HepG2 (cell line): ENCODE measurements at regions not wholly inside any gene's neighbourhood (a gene's known extent, or its start where the extent isn't known, plus 50 kb on each side); places are given as distances from the start of the nearest gene placed in this dataset.
A peak's percentile ranks its signal among the peaks of the same experiment; 100 is the strongest.

Source experiments
- ATAC-seq: fragments of 200-7000 bp; cut with Tn5 transposase; 3 replicates; pipeline ENCODE4 v1.9.1; 2020; ENCODE audit warnings: mild to moderate bottlenecking, moderate library complexity
- BruUV-seq: library from RNA; stranded (reverse); fragments of 400-500 nt; replicated peaks from 2 replicates; lab custom pipeline; 2021; lab: Mats Ljungman, UMichigan
- CTCF ChIA-PET: fragments of 300-600 bp; formaldehyde crosslinking; extraction: SDS; loops from one replicate; lab custom pipeline; 2021; ENCODE audit warnings: low total read pairs, inconsistent platforms, low intra/inter-chr PET ratio; lab: Yijun Ruan, JAX
- POLR2A ChIA-PET: fragments of 350-600 bp; sonication (Branson Sonifier 250); formaldehyde crosslinking; loops from one replicate; lab custom pipeline; 2020; ENCODE audit warnings: antibody characterized with exemption, inconsistent platforms; lab: Yijun Ruan, JAX
- DNase-seq: peaks from one replicate; pipeline ENCODE4 v3.0.0-alpha.2; 2015; ENCODE audit warnings: low spot score
- FAIRE-seq: peaks from 3 replicates; lab custom pipeline; 2011; peaks lifted over from hg19 to GRCh38; lab: Jason Lieb, UNC
- H2AFZ ChIP-seq: one replicate; pipeline ENCODE4 v1.6.1; 2011; ENCODE audit warnings: low read length, inconsistent platforms
- H3K27ac ChIP-seq: fragments of 300-600 bp; 3 replicates; pipeline ENCODE4 v1.8.0; 2011; ENCODE audit warnings: mixed run types, mild to moderate bottlenecking, mixed read lengths, low read length, inconsistent platforms; ENCODE audit not compliant: insufficient read depth; ENCODE audit errors: extremely low read length
- H3K27me3 ChIP-seq, 2 experiments: fragments of 200-600 bp in 1 of 2; 2 replicates in 1 of 2; 3 replicates in 1 of 2; pipeline versions ENCODE4 v1.6.0 to v1.8.0; 2011; ENCODE audit warnings: low read length in 2 of 2, mild to moderate bottlenecking in 2 of 2, moderate library complexity in 2 of 2, inconsistent platforms in 1 of 2; ENCODE audit not compliant: insufficient read depth in 2 of 2, control insufficient read depth in 1 of 2
- H3K36me3 ChIP-seq, 2 experiments: fragments of 200-600 bp in 1 of 2; replicated peaks in 1 of 2; 2 replicates in 1 of 2; 3 replicates in 1 of 2; pipeline versions ENCODE4 v1.5.1 to v1.8.0; 2011; ENCODE audit warnings: low read length in 2 of 2, inconsistent platforms in 1 of 2; ENCODE audit not compliant: insufficient read depth in 2 of 2, control insufficient read depth in 1 of 2
- H3K4me1 ChIP-seq: 2 replicates; pipeline ENCODE4 v1.5.1; 2012; ENCODE audit warnings: low read length, inconsistent platforms; ENCODE audit not compliant: insufficient read depth
- H3K4me2 ChIP-seq: 2 replicates; pipeline ENCODE4 v1.6.0; 2011; ENCODE audit warnings: low read depth, low read length, inconsistent platforms
- H3K4me3 ChIP-seq, 3 experiments: fragments of 200-600 bp in 1 of 3; sonication (generic), shearing (Covaris generic) in 1 of 3; replicated peaks in 1 of 3; 2 replicates each; pipeline ENCODE4 v1.5.1; 2011 to 2016; ENCODE audit warnings: low read length in 3 of 3, inconsistent platforms in 2 of 3, low read depth in 2 of 3, mild to moderate bottlenecking in 2 of 3, control low read depth in 1 of 3, mixed read lengths in 1 of 3; ENCODE audit not compliant: insufficient read depth in 1 of 3
- H3K79me2 ChIP-seq: one replicate; pipeline ENCODE4 v1.6.1; 2011; ENCODE audit warnings: low read length, inconsistent platforms; ENCODE audit not compliant: insufficient read depth
- H3K9ac ChIP-seq: 2 replicates; pipeline ENCODE4 v1.6.0; 2011; ENCODE audit warnings: mild to moderate bottlenecking, low read depth, low read length, inconsistent platforms; ENCODE audit not compliant: insufficient read depth
- H3K9me3 ChIP-seq: 2 replicates; pipeline ENCODE4 v1.5.1; 2012; ENCODE audit warnings: mild to moderate bottlenecking, low read length
- H4K20me1 ChIP-seq: 2 replicates; pipeline ENCODE4 v1.6.0; 2011; ENCODE audit warnings: inconsistent platforms, mild to moderate bottlenecking, low read length, moderate library complexity; ENCODE audit not compliant: insufficient read depth
- ATF7 ChIP-seq, 2 experiments: fragments of 450-650 bp in 1 of 2; sonication (generic) in 1 of 2; formaldehyde crosslinking in 1 of 2; IDR thresholded peaks; 2 replicates each; pipeline versions ENCODE4 v1.4.0 to v1.6.1; 2016 to 2020; ENCODE audit warnings: antibody characterized with exemption in 1 of 2, mild to moderate bottlenecking in 1 of 2, missing genetic modification reagents in 1 of 2
- GTF2F1 ChIP-seq: fragments of 150-350 bp; IDR thresholded peaks from 2 replicates; pipeline ENCODE4 v1.6.1; 2014; ENCODE audit warnings: low read length
- HNF4A ChIP-seq: sonication (generic); formaldehyde crosslinking; IDR thresholded peaks from 2 replicates; pipeline ENCODE4 v1.4.0; 2020; ENCODE audit warnings: missing genetic modification reagents
- NCOR1 ChIP-seq: fragments of 200-600 bp; sonication (generic); IDR thresholded peaks from 2 replicates; pipeline ENCODE4 v1.7.0; 2017; ENCODE audit warnings: antibody characterized with exemption, low read length, borderline replicate concordance
- ZNF235 ChIP-seq: sonication (generic); formaldehyde crosslinking; IDR thresholded peaks from 2 replicates; pipeline ENCODE4 v1.8.1; 2023; ENCODE audit warnings: mild to moderate bottlenecking, missing genetic modification reagents, borderline replicate concordance
- ZNF3 ChIP-seq: IDR thresholded peaks from 2 replicates; pipeline ENCODE4 v1.7.0; 2017; ENCODE audit warnings: inconsistent platforms
- ZNF605 ChIP-seq: sonication (generic); formaldehyde crosslinking; IDR thresholded peaks from 2 replicates; pipeline ENCODE4 v1.8.0; 2022; ENCODE audit warnings: mild to moderate bottlenecking, missing genetic modification reagents
- WGBS: methylation state at CpG from one replicate; pipeline ENCODE4 v1.1.6; 2017; ENCODE audit warnings: low lambda C conversion rate; 5-methylcytosine and 5-hydroxymethylcytosine counted together
- in situ Hi-C: cut with HindIII; loops from 2 replicates; pipeline ENCODE4 v1.10.0; 2017; ENCODE audit warnings: low pct_unique_long_range_greater_than_20kb; ENCODE audit not compliant: extremely low pct_ligation_motif_present
- intact Hi-C: fragments of 100-400 bp; cut with micrococcal nuclease; formaldehyde crosslinking; loops from one replicate; pipeline ENCODE4 v1.10.0; 2022; ENCODE audit not compliant: unreplicated experiment

DNA sequence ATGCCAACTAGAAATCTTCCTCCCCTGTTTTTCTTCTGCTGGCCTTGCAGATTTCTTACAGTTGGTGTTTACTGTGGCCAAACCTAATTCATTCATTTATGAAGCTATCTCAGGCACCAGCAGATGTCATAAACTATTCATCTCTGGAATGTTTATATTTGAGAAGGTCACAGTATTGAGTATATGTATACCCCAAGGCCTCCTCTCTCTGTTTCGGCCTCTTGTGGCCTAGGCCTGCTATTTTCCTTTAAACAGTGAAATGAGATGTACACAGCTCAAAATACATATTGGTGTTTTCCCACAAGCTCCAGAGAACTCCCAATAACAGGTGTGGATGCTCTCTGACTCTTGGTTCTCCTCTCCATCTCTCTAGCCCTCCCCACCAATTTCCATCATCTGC, 520.7 kb upstream of the CAMK1G start:
- CTCF ChIA-PET = no interaction called here
- no peak for ATAC-seq
- POLR2A ChIA-PET = no interaction called here

DNA sequence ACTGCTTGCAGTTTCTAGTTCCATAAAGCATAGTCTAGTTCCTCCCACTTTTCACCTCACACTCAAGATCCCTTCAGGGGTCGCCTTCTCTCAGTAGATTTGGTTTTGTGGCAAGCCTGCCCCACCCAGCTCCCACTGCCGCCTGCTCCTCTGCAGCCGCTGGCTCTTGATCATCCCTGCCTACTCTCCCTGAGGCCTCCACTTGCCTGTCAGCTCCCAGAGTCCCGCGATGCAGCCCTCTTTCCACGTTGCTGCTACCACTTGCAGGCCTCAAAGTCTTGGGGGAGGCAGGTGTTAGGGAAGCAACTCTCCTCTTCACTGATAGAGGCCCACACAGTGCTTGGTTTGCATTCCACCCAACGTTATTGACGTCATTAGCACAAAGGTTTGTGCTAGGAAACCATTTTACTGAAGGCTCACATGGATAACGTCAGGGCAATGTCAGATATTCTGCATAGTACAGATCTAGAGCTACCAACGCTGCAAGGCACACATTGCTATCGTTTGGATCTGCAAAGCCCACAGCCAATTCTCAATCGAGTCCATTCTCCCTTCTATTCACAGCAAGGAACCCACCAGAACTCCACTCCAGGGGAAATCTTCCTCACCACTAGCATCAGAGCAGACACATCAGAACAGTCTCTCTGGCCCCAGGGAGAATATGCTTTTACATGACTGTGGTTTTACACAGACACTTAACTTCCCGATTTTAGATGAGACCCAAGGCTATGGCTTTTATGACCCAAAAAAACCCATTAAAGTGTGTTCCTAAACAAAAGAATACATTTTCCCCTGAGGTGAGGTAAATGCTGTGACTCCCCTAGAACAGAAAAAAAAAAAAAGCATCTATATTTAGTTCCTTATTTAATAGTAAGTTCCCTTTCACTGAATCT, 519.5 kb upstream of the CAMK1G start:
- POLR2A ChIA-PET = no interaction called here
- in situ Hi-C loops = no loop called here
- ATAC-seq (no peak), DNase-seq (no peak), FAIRE-seq (no peak)
- no peaks in the 10 kb centered on the region for H3K36me3 ChIP-seq
- H4K20me1 ChIP-seq = no peaks in the 10 kb centered on the region
- WGBS = 6% methylated on average over 13 of the region's 13 CpGs
- H3K27ac ChIP-seq = no peak overlapping the region
- intact Hi-C loops = no loop called here
- H2AFZ ChIP-seq = no peak overlapping the region
- CTCF ChIA-PET = no interaction called here
- no peaks in the 10 kb centered on the region for H3K9me3 ChIP-seq
- H3K4me1 ChIP-seq = no peaks in the 10 kb centered on the region
- no peak overlapping the region for H3K4me3 ChIP-seq
- H3K9ac ChIP-seq = no peak overlapping the region
- H3K4me2 ChIP-seq = no peak overlapping the region
- no TSS peak for BruUV-seq
- H3K79me2 ChIP-seq = no peaks in the 10 kb centered on the region
- TF ChIP-seq ATF7 (IDR thresholded peaks at IDR 0.05) (0 out of 2 replicates have a peak, but pooled peaks have one; percentile 26), ATF7 (CRISPR knock-in tag; IDR thresholded peaks at IDR 0.05) (no peak), GTF2F1 (no peak)
- H3K27me3 ChIP-seq = peaks cover 0 to 4% of the 10 kb centered on the region in 2 experiments; a peak in 2 of 5 replicates

More for the DNA sequence above, 520.7 kb upstream of the CAMK1G start:
- intact Hi-C loops (no loop called here), in situ Hi-C loops (no loop called here)
- no peaks in the 10 kb centered on the region for H3K79me2 ChIP-seq
- H2AFZ ChIP-seq = no peak overlapping the region
- BruUV-seq = no TSS peak
- peaks cover 0 to 4% of the 10 kb centered on the region in 2 experiments; a peak in 2 of 5 replicates for H3K27me3 ChIP-seq
- no peak for FAIRE-seq
- no peaks in the 10 kb centered on the region for H3K36me3 ChIP-seq
- H4K20me1 ChIP-seq = no peaks in the 10 kb centered on the region
- 0% methylated on average over 1 of the region's 1 CpG for WGBS
- no peaks in the 10 kb centered on the region for H3K4me1 ChIP-seq
- no peak for TF ChIP-seq HNF4A (CRISPR knock-in tag)
- no peak for TF ChIP-seq NCOR1
- no peak for TF ChIP-seq ZNF3
- TF ChIP-seq ZNF605 = no peak
- TF ChIP-seq ZNF235 (CRISPR knock-in tag) = no peak
- H3K9me3 ChIP-seq = no peaks in the 10 kb centered on the region
- H3K27ac ChIP-seq = no peak overlapping the region
- H3K4me3 ChIP-seq = no peak overlapping the region
- no peak overlapping the region for H3K4me2 ChIP-seq
- DNase-seq = no peak
- no peak overlapping the region for H3K9ac ChIP-seq
